SK-N-SH treated with all-trans-retinoic acid at 6 μM for 48 hours (cell line): ENCODE measurements at regions not wholly inside any gene's neighbourhood (a gene's known extent, or its start where the extent isn't known, plus 50 kb on each side); places are given as distances from the start of the nearest gene placed in this dataset.

Experiments
- CREB5 ChIP-seq: fragments of 250-450 bp; sonication (Bioruptor Pico); IDR thresholded peaks from 2 replicates; pipeline ENCODE4 v1.5.1; 2020; ENCODE audit warnings: low read depth, mild to moderate bottlenecking, moderate library complexity
- PPARA ChIP-seq: fragments of 250-450 bp; sonication (Bioruptor Pico); IDR thresholded peaks from 2 replicates; pipeline ENCODE4 v1.5.0; 2020; ENCODE audit warnings: mild to moderate bottlenecking, borderline replicate concordance
- TOX ChIP-seq: fragments of 250-450 bp; sonication (Bioruptor Pico); IDR thresholded peaks from 2 replicates; pipeline ENCODE4 v1.8.0; 2021; ENCODE audit warnings: mild to moderate bottlenecking, moderate library complexity, borderline replicate concordance
- TSHZ2 ChIP-seq: fragments of 250-450 bp; sonication (Bioruptor Pico); IDR thresholded peaks from 2 replicates; pipeline ENCODE4 v1.5.0; 2020; ENCODE audit warnings: mild to moderate bottlenecking, moderate library complexity
- ZC3H10 ChIP-seq: fragments of 250-450 bp; sonication (Bioruptor Pico); IDR thresholded peaks from 2 replicates; pipeline ENCODE4 v1.5.1; 2021; ENCODE audit warnings: mild to moderate bottlenecking, moderate library complexity
- ZFP3 ChIP-seq: fragments of 250-450 bp; sonication (Bioruptor Pico); IDR thresholded peaks from 2 replicates; pipeline ENCODE4 v1.5.0; 2020; ENCODE audit warnings: mild to moderate bottlenecking, moderate library complexity
- ZFP30 ChIP-seq: fragments of 450-650 bp; formaldehyde crosslinking; IDR thresholded peaks from 2 replicates; pipeline ENCODE4 v1.5.0; 2022; ENCODE audit warnings: mild to moderate bottlenecking, moderate library complexity
- ZNF565 ChIP-seq: fragments of 450-650 bp; formaldehyde crosslinking; conservative IDR thresholded peaks from 2 replicates; pipeline ENCODE4 v1.5.0; 2020; ENCODE audit warnings: low read depth, mild to moderate bottlenecking, moderate library complexity

- TF ChIP-seq ZNF565 (CRISPR knock-in tag) (no peak), CREB5 (CRISPR knock-in tag) (no peak), ZFP3 (CRISPR knock-in tag) (no peak), TSHZ2 (CRISPR knock-in tag) (no peak), ZFP30 (CRISPR knock-in tag) (no peak), ZC3H10 (CRISPR knock-in tag) (no peak), PPARA (CRISPR knock-in tag) (no peak), TOX (CRISPR knock-in tag) (no peak)
Observed at GRCh38 chr16:54993106-54993895, 62.6 kb downstream of the IRX5 start.
